Stimulated activated CD8-positive, alpha-beta memory T cell treated with anti-CD3 and anti-CD28 coated beads, Interleukin-7, amount 100 ng/mL, for 4 hours (primary cell): ENCODE measurements at regions not wholly inside any gene's neighbourhood (a gene's known extent, or its start where the extent isn't known, plus 50 kb on each side); places are given as distances from the start of the nearest gene placed in this dataset.
"Not testable (repeated sequence)": the region's sequence is repeated elsewhere in the genome, so short reads cannot be mapped to it uniquely, and the experiment has no call there.

Experiments
- DNase-seq, 2 donors: peaks; one replicate each; pipeline ENCODE4 v3.0.0-alpha.2; 2020; ENCODE audit warnings: low read depth in 2 of 2

DNA sequence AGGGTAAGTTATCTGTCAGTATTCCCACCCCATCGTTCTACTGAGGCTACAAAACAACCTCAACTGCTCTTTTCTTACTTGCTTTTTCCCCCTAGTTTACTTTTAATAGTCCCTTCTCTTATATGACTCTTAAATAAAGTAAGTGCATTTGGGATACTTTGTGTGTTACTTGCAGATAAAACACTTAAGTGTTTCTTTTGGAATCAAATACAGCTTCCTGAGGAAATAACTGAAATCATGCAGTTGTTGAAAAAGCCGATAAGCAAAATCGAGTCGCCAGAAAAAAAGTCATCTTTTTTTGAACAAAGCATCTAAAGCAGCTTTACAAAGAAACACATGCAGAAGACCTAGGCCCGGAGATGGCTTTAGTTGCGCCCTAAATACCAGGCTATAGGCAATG, 53.5 kb upstream of the EPB41L4A start:
- DNase-seq, result no peak

DNA sequence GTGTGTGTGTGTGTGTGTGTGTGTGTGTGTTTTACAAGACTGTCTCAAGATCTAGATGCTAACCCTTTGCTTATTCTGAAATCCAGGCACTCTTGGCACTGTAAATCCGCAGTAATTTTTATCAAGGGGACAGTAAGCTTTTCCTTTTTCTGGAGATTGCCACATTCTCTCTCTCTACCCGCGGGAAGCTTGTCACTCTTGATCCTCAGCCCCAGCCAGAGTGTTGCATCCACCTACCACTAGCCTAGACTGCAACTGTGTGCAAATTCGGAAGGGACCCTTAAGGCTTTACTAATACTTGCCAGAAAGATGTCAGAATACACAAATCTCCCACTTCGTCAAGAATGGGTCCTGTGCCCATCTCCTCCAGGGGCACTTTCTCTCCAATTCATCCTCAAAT, 54.9 kb upstream of the EPB41L4A start:
- no peak for DNase-seq

DNA sequence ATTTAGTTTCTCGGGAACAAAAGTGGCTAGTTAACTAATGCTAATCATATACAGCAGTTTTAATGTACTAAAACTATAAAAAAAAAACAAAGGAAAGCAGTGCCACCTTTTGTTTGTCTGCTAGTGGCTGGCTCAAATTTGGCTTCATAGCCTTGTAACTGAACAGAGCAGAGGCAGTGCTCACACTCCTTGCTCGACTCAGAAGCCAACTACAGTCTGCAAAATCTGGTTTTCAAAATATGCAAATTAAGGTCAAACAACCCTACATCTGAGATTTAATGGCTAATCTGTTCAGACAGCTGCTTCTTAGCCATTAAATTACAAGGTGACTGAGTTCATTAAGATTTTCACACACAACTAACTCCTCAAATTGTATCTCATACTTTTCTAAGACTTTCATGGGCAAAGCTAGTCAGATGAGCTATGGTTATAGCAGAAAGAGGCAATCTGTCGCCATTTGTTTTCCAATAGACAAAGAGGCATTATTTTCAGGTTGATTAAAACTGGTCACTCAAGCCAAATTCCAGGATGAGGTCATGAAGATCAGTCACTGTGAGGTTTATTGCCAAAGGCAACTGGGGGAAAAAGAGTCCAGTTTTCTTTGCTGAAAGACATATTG, 56.8 kb upstream of the EPB41L4A start:
- no peak for DNase-seq

- no peak for DNase-seq
Measured at GRCh38 chr5:112479418-112479817, 60.3 kb upstream of the EPB41L4A start.

DNA sequence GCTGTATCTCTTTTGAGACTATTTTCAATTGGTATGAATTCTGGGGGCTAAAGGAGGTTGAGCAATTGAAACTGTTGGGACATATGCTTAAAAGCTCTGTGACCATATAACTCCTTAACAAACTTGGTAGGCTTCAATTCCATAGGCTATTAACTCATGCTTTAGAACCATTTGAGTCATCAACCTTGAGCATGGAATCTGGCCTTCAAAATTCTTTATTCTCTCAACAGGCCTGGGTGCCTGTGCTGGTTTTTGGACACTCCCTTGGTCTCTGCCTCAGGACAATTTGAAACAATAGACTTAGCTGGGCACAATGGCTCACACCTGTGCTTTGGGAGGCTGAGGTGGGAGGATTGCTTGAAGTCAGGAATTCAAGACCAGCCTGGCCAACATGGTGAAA, 61.4 kb upstream of the EPB41L4A start:
- DNase-seq, result no peak

GRCh38 chr5:112483704-112484103, 64.6 kb upstream of the EPB41L4A start:
- DNase-seq, result no peak

GRCh38 chr5:112485934-112486355, 66.9 kb upstream of the EPB41L4A start:
- DNase-seq, result no peak

- DNase-seq, result no peak
Measured at GRCh38 chr5:112491257-112491656, 72.2 kb upstream of the EPB41L4A start.

GRCh38 chr5:112492291-112492690, 73.2 kb upstream of the EPB41L4A start:
- DNase-seq, result no peak

DNA sequence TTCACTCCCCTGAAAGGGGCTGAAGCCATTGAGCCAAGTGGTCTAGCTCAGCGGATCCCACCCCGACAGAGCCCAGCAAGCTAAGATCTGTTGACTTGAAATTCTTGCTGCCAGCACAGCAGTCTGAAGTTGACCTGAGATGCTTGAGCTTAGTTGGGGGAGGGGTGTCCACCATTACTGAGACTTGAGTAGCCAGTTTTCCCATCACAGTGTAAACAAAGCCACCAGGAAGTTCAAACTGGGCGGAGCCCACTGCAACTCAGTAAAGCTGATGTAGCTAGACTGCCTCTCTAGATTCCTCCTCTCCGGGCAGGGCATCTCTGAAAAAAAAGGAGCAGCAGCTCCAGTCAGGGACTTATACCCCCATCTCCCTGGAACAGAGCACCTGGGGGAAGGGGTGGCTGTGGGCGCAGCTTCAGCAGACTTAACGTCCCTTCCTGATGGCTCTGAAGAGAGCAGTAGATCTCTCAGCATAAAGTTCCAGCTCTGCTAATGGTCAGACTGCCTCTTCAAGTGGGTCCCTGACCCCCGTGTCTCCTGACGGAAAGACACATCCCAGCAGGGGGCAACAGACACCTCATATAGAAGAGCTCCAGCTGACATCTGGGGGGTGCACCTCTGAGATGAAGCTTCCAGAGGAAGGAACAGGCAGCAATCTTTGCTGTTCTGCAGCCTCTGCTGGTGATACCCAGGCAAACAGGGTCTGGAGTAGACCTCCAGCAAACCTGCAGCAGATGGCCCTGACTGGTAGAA, 84.8 kb upstream of the EPB41L4A start:
- not testable (repeated sequence) for DNase-seq

GRCh38 chr5:112509097-112509496, 90.0 kb upstream of the EPB41L4A start:
- not testable (repeated sequence) for DNase-seq

GRCh38 chr5:112511920-112512319, 92.8 kb upstream of the EPB41L4A start:
- no peak for DNase-seq

- DNase-seq, result no peak
Measured at GRCh38 chr5:112512901-112513300, 93.8 kb upstream of the EPB41L4A start.

DNA sequence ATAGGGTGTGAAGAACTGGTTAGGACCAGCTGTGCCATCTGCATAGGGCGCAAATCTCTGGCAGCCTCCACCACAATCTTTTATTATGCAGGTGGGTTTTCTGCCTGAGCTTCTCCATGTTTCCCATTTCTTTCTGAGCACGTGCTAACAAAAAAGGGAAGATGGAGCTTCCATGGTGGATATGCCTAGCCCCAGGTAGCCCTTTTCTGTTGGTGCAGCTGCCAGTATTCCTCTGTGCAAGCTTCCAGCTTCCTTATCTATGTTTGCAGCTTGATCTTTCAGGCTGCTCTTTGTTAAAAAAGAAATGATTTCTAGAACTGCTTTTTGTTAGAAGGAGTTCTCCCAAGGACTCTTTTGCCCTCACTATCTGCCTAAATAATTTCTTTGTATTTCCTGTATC, 95.0 kb upstream of the EPB41L4A start:
- no peak for DNase-seq

DNA sequence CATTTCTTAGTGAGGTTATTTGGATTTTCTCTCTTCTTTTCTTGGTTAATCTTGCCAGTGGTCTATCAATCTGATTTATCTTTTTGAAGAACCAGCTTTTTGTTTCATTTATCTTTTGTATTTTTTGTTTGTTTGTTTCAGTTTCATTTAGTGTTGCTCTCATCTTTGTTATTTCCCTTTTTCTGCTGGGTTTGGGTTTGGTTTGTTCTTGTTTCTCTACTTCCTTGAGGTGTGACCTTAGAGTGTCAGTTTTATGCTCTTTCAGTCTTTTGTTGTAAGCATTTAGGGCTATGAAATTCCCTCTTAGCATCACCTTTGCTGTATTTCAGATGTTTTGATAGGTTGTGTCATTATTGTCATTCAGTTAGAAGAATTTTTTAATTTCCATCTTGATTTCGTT, 101.4 kb upstream of the EPB41L4A start:
- not testable (repeated sequence) for DNase-seq

GRCh38 chr5:112522891-112523673, 104.0 kb upstream of the EPB41L4A start:
- DNase-seq, result not testable (repeated sequence)

- DNase-seq, result not testable (repeated sequence)
Measured at GRCh38 chr5:112523674-112524263, 104.7 kb upstream of the EPB41L4A start.

DNA sequence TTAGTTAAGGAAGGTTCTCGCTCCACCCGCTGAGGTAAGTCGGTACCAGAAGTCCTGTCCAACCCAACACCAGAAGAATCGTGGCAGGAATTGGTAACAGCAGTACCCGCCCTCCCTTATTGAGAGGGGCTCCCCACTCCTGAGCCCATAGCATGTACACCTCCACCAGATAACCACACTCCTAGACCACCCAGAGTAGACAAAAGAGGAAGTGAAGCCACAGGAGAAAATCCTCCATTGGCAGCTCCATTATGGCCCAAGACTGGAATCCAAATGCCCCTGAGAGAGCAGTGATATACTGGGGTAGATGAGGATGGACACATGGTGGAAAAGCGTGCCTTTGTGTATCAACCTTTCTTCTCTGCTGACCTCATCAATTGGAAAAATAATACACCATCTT, 106.1 kb upstream of the EPB41L4A start:
- DNase-seq, result no peak

DNA sequence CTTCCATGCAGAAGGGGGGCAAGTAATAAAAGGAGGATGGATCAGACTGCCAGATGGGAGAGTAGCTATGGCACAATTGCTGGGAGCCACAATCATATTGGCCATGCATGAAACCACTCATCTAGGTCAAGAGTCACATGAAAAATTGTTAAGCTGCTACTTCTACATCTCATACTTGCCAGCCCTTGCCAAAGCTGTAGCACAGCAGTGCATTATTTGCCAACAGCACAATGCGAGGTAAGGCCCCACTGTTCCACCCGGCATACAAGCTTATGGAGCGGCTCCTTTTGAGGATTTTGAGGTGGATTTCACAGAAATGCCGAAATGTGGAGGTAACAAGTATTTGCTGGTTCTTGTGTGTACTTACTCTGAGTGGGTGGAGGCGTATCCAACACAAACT, 109.9 kb upstream of the EPB41L4A start:
- DNase-seq, result no peak

DNA sequence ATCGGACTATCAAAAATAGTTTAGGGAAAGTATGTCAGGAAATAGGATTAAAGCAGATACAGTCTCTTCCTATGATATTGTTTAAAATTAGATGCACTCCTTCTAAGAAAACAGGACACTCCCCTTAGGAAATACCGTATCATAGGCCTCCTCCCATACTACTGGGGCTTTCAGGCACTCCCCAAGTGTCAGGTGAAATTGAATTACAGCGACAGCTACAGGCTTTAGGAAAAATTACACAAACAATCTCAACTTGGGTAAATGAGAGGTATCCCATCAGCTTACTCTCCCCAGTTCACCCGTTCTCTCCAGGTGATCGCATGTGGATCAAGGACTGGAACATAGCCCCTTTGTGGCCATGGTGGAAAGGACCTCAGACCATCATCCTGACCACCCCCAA, 110.4 kb upstream of the EPB41L4A start:
- no peak for DNase-seq

GRCh38 chr5:112532654-112533360, 113.7 kb upstream of the EPB41L4A start:
- no peak for DNase-seq

GRCh38 chr5:112533362-112533761, 114.3 kb upstream of the EPB41L4A start:
- no peak for DNase-seq
